GM23338 (cell line): ENCODE measurements at regions not wholly inside any gene's neighbourhood (a gene's known extent, or its start where the extent isn't known, plus 50 kb on each side); places are given as distances from the start of the nearest gene placed in this dataset.

ENCODE experiments used
- ATAC-seq: fragments of 200-7000 bp; cut with Tn5 transposase; 3 replicates; pipeline ENCODE4 v1.9.1; 2020
- DNase-seq: peaks from one replicate; pipeline ENCODE4 v3.0.0-alpha.2; 2015; ENCODE audit warnings: low spot score
- H2AFZ ChIP-seq: fragments of 200-600 bp; sonication (generic); 2 replicates; pipeline ENCODE4 v1.8.0; 2016; ENCODE audit warnings: antibody characterized with exemption, mild to moderate bottlenecking, moderate library complexity
- H3F3A ChIP-seq: fragments of 200-600 bp; sonication (generic); replicated peaks from 2 replicates; pipeline ENCODE4 v1.8.0; 2017; ENCODE audit warnings: antibody characterized with exemption, mixed run types, low read depth
- H3K27ac ChIP-seq: fragments of 200-600 bp; sonication (generic); 2 replicates; pipeline ENCODE4 v1.6.1; 2016; ENCODE audit warnings: low read depth
- H3K27me3 ChIP-seq: fragments of 200-600 bp; sonication (generic); 2 replicates; pipeline ENCODE4 v1.8.0; 2016; ENCODE audit warnings: mild to moderate bottlenecking, mixed run types, moderate library complexity; ENCODE audit not compliant: insufficient read depth
- H3K36me3 ChIP-seq: fragments of 200-600 bp; sonication (generic); 2 replicates; pipeline ENCODE4 v1.8.0; 2016; ENCODE audit warnings: mild to moderate bottlenecking; ENCODE audit not compliant: insufficient read depth
- H3K4me1 ChIP-seq: fragments of 200-600 bp; sonication (generic); 2 replicates; pipeline ENCODE4 v1.8.0; 2016; ENCODE audit warnings: mild to moderate bottlenecking, moderate library complexity; ENCODE audit not compliant: insufficient read depth
- H3K4me2 ChIP-seq: fragments of 200-600 bp; sonication (generic); 2 replicates; pipeline ENCODE4 v1.7.1; 2017; ENCODE audit warnings: mixed run types
- H3K4me3 ChIP-seq: fragments of 200-600 bp; sonication (generic); 2 replicates; pipeline ENCODE4 v1.6.1; 2016; ENCODE audit warnings: mixed run types
- H3K79me2 ChIP-seq: fragments of 200-600 bp; sonication (generic); replicated peaks from 2 replicates; pipeline ENCODE4 v1.8.0; 2017; ENCODE audit warnings: mild to moderate bottlenecking; ENCODE audit not compliant: insufficient read depth
- H3K9me2 ChIP-seq: fragments of 200-600 bp; sonication (generic); 2 replicates; pipeline ENCODE4 v1.8.0; 2017; ENCODE audit not compliant: insufficient read depth
- H4K20me1 ChIP-seq: fragments of 200-600 bp; sonication (generic); replicated peaks from 2 replicates; pipeline ENCODE4 v1.8.0; 2017; ENCODE audit warnings: mild to moderate bottlenecking; ENCODE audit not compliant: insufficient read depth
- H3K27ac Mint-ChIP-seq: 2 replicates; pipeline ENCODE4 v1.8.0; 2020; ENCODE audit warnings: inconsistent platforms, mild to moderate bottlenecking, moderate library complexity, mixed read lengths
- H3K27me3 Mint-ChIP-seq: 3 replicates; pipeline ENCODE4 v1.8.0; 2022; ENCODE audit warnings: low read depth, mild to moderate bottlenecking, moderate library complexity, mixed read lengths, inconsistent platforms; ENCODE audit not compliant: insufficient read depth, poor library complexity
- H3K36me3 Mint-ChIP-seq: 3 replicates; pipeline ENCODE4 v1.8.0; 2021; ENCODE audit warnings: low read depth, mild to moderate bottlenecking, inconsistent platforms, moderate library complexity, mixed read lengths
- H3K4me1 Mint-ChIP-seq: 3 replicates; pipeline ENCODE4 v1.8.0; 2020; ENCODE audit warnings: mild to moderate bottlenecking, inconsistent platforms, mixed read lengths
- H3K4me3 Mint-ChIP-seq: 3 replicates; pipeline ENCODE4 v1.8.0; 2021; ENCODE audit warnings: moderate library complexity, mild to moderate bottlenecking, inconsistent platforms, mixed read lengths
- H3K9me3 Mint-ChIP-seq: 3 replicates; pipeline ENCODE4 v1.8.0; 2020; ENCODE audit warnings: moderate library complexity, mild to moderate bottlenecking, inconsistent platforms, mixed read lengths
- CREB1 ChIP-seq: fragments of 250-450 bp; sonication (Bioruptor Pico); IDR thresholded peaks from 2 replicates; pipeline ENCODE4 v1.5.0; 2020; ENCODE audit warnings: low read depth, mild to moderate bottlenecking, moderate library complexity
- CTCF ChIP-seq, 2 experiments: fragments of 200-600 bp in 1 of 2; sonication (generic) in 1 of 2; conservative IDR thresholded peaks; 2 replicates each; pipeline versions ENCODE4 v1.5.1 to v1.6.1; 2016 to 2017; ENCODE audit warnings: antibody characterized with exemption in 2 of 2, low read depth in 2 of 2, mild to moderate bottlenecking in 2 of 2, moderate library complexity in 1 of 2
- ETS1 ChIP-seq: IDR thresholded peaks from 2 replicates; pipeline ENCODE4 v1.6.1; 2016; ENCODE audit warnings: antibody characterized with exemption
- EZH2 ChIP-seq: fragments of 200-600 bp; sonication (generic); IDR thresholded peaks from one replicate; pipeline ENCODE4 v1.8.0; 2017; ENCODE audit warnings: antibody characterized with exemption, mild to moderate bottlenecking, low read depth; ENCODE audit not compliant: unreplicated experiment
- EZH2phosphoT487 ChIP-seq: fragments of 200-600 bp; sonication (generic); IDR thresholded peaks from one replicate; pipeline ENCODE4 v1.8.1; 2018; ENCODE audit warnings: antibody characterized with exemption; ENCODE audit not compliant: unreplicated experiment
- JUNB ChIP-seq: IDR thresholded peaks from one replicate; pipeline ENCODE4 v1.6.1; 2016; ENCODE audit warnings: antibody characterized with exemption; ENCODE audit not compliant: unreplicated experiment
- NANOG ChIP-seq: IDR thresholded peaks from 2 replicates; pipeline ENCODE4 v1.6.1; 2016; ENCODE audit warnings: antibody characterized with exemption, borderline replicate concordance
- POLR2AphosphoS5 ChIP-seq: IDR thresholded peaks from 2 replicates; pipeline ENCODE4 v1.6.1; 2016; ENCODE audit warnings: antibody characterized with exemption, low read depth
- STAT1 ChIP-seq: IDR thresholded peaks from one replicate; pipeline ENCODE4 v1.6.1; 2016; ENCODE audit warnings: antibody characterized with exemption; ENCODE audit not compliant: unreplicated experiment
- ZNF114 ChIP-seq: fragments of 250-450 bp; sonication (Bioruptor Pico); IDR thresholded peaks from 2 replicates; pipeline ENCODE4 v1.5.0; 2020; ENCODE audit warnings: mild to moderate bottlenecking, moderate library complexity
- ZNF331 ChIP-seq: fragments of 250-450 bp; sonication (Bioruptor Pico); IDR thresholded peaks from 2 replicates; pipeline ENCODE4 v1.5.0; 2020; ENCODE audit warnings: low read depth, mild to moderate bottlenecking, moderate library complexity
- ZNF462 ChIP-seq: fragments of 250-450 bp; sonication (Bioruptor Pico); IDR thresholded peaks from 2 replicates; pipeline ENCODE4 v1.5.0; 2020; ENCODE audit warnings: mild to moderate bottlenecking, moderate library complexity

DNA sequence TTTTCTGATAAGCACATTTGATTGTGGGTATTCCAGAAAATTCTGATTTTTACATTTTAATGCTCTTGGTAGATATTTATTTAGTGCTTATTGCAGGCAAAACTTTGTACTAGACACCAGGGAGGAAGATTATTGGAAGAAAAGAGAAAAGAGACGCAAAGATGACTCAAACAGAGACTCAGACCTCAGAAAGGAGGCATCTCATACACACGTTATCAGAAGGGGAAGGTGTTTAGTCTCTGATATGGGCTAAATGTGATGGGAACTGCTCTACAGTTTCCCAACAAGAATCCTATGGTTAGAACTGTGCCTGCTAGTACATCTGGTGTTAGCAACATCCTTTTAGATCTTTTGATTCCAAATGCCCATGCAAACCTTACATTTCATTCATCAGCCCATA lies 245.6 kb downstream of the KLF5 start (continued):
- no peak for TF ChIP-seq ETS1
- no peak for TF ChIP-seq ZNF331 (CRISPR knock-in tag)
- TF ChIP-seq CTCF (conservative IDR thresholded peaks at IDR 0.05; ENCODE audit: low read depth in 2 of 2), result no peak

- H3K4me2 ChIP-seq, result no peak overlapping the region
- Mint-ChIP-seq H3K4me1 (peaks cover 7% of the 10 kb centered on the region), H3K27me3 (no peaks in the 10 kb centered on the region), H3K27ac (peak overlapping the region; percentile 62; the same call in 1 of the 2 replicates), H3K9me3 (no peaks in the 10 kb centered on the region), H3K36me3 (no peaks in the 10 kb centered on the region), H3K4me3 (no peak overlapping the region)
- no peaks in the 10 kb centered on the region for H3F3A ChIP-seq
- peaks cover 8% of the 10 kb centered on the region; the same call in 1 of the 2 replicates for H3K4me1 ChIP-seq
- no peak overlapping the region for H3K4me3 ChIP-seq
- H3K9me2 ChIP-seq, result no peaks in the 10 kb centered on the region
- no peaks in the 10 kb centered on the region for H3K36me3 ChIP-seq
- DNase-seq (no peak), ATAC-seq (no peak)
- H2AFZ ChIP-seq, result peak overlapping the region; percentile 56; the same call in 1 of the 2 replicates
- no peaks in the 10 kb centered on the region for H3K27me3 ChIP-seq
- no peaks in the 10 kb centered on the region for H4K20me1 ChIP-seq
- no peak overlapping the region for H3K27ac ChIP-seq
- H3K79me2 ChIP-seq, result no peaks in the 10 kb centered on the region
- no peak for TF ChIP-seq CREB1
- no peak for TF ChIP-seq CTCF (conservative IDR thresholded peaks at IDR 0.05; ENCODE audit: low read depth in 2 of 2)
- no peak for TF ChIP-seq ZNF462 (CRISPR knock-in tag)
- TF ChIP-seq POLR2AphosphoS5, result no peak
- TF ChIP-seq ZNF331 (CRISPR knock-in tag), result no peak
- TF ChIP-seq STAT1, result no peak
- TF ChIP-seq EZH2phosphoT487, result no peak
- no peak for TF ChIP-seq JUNB
- no peak for TF ChIP-seq NANOG
- TF ChIP-seq ETS1, result no peak
- no peak for TF ChIP-seq EZH2
- TF ChIP-seq ZNF114 (CRISPR knock-in tag), result no peak
These were observed 245.0 kb downstream of the KLF5 start for GRCh38 chr13:73303851-73304250.
